GM23338 (cell line): ENCODE measurements at regions not wholly inside any gene's neighbourhood (a gene's known extent, or its start where the extent isn't known, plus 50 kb on each side); places are given as distances from the start of the nearest gene placed in this dataset.

Source experiments
- ATAC-seq: fragments of 200-7000 bp; cut with Tn5 transposase; 3 replicates; pipeline ENCODE4 v1.9.1; 2020
- DNase-seq: peaks from one replicate; pipeline ENCODE4 v3.0.0-alpha.2; 2015; ENCODE audit warnings: low spot score
- H2AFZ ChIP-seq: fragments of 200-600 bp; sonication (generic); 2 replicates; pipeline ENCODE4 v1.8.0; 2016; ENCODE audit warnings: antibody characterized with exemption, mild to moderate bottlenecking, moderate library complexity
- H3F3A ChIP-seq: fragments of 200-600 bp; sonication (generic); replicated peaks from 2 replicates; pipeline ENCODE4 v1.8.0; 2017; ENCODE audit warnings: antibody characterized with exemption, mixed run types, low read depth
- H3K27ac ChIP-seq: fragments of 200-600 bp; sonication (generic); 2 replicates; pipeline ENCODE4 v1.6.1; 2016; ENCODE audit warnings: low read depth
- H3K27me3 ChIP-seq: fragments of 200-600 bp; sonication (generic); 2 replicates; pipeline ENCODE4 v1.8.0; 2016; ENCODE audit warnings: mild to moderate bottlenecking, mixed run types, moderate library complexity; ENCODE audit not compliant: insufficient read depth
- H3K36me3 ChIP-seq: fragments of 200-600 bp; sonication (generic); 2 replicates; pipeline ENCODE4 v1.8.0; 2016; ENCODE audit warnings: mild to moderate bottlenecking; ENCODE audit not compliant: insufficient read depth
- H3K4me1 ChIP-seq: fragments of 200-600 bp; sonication (generic); 2 replicates; pipeline ENCODE4 v1.8.0; 2016; ENCODE audit warnings: mild to moderate bottlenecking, moderate library complexity; ENCODE audit not compliant: insufficient read depth
- H3K4me2 ChIP-seq: fragments of 200-600 bp; sonication (generic); 2 replicates; pipeline ENCODE4 v1.7.1; 2017; ENCODE audit warnings: mixed run types
- H3K4me3 ChIP-seq: fragments of 200-600 bp; sonication (generic); 2 replicates; pipeline ENCODE4 v1.6.1; 2016; ENCODE audit warnings: mixed run types
- H3K79me2 ChIP-seq: fragments of 200-600 bp; sonication (generic); replicated peaks from 2 replicates; pipeline ENCODE4 v1.8.0; 2017; ENCODE audit warnings: mild to moderate bottlenecking; ENCODE audit not compliant: insufficient read depth
- H3K9me2 ChIP-seq: fragments of 200-600 bp; sonication (generic); 2 replicates; pipeline ENCODE4 v1.8.0; 2017; ENCODE audit not compliant: insufficient read depth
- H4K20me1 ChIP-seq: fragments of 200-600 bp; sonication (generic); replicated peaks from 2 replicates; pipeline ENCODE4 v1.8.0; 2017; ENCODE audit warnings: mild to moderate bottlenecking; ENCODE audit not compliant: insufficient read depth
- H3K27ac Mint-ChIP-seq: 2 replicates; pipeline ENCODE4 v1.8.0; 2020; ENCODE audit warnings: inconsistent platforms, mild to moderate bottlenecking, moderate library complexity, mixed read lengths
- H3K27me3 Mint-ChIP-seq: 3 replicates; pipeline ENCODE4 v1.8.0; 2022; ENCODE audit warnings: low read depth, mild to moderate bottlenecking, moderate library complexity, mixed read lengths, inconsistent platforms; ENCODE audit not compliant: insufficient read depth, poor library complexity
- H3K36me3 Mint-ChIP-seq: 3 replicates; pipeline ENCODE4 v1.8.0; 2021; ENCODE audit warnings: low read depth, mild to moderate bottlenecking, inconsistent platforms, moderate library complexity, mixed read lengths
- H3K4me1 Mint-ChIP-seq: 3 replicates; pipeline ENCODE4 v1.8.0; 2020; ENCODE audit warnings: mild to moderate bottlenecking, inconsistent platforms, mixed read lengths
- H3K4me3 Mint-ChIP-seq: 3 replicates; pipeline ENCODE4 v1.8.0; 2021; ENCODE audit warnings: moderate library complexity, mild to moderate bottlenecking, inconsistent platforms, mixed read lengths
- H3K9me3 Mint-ChIP-seq: 3 replicates; pipeline ENCODE4 v1.8.0; 2020; ENCODE audit warnings: moderate library complexity, mild to moderate bottlenecking, inconsistent platforms, mixed read lengths
- CREB1 ChIP-seq: fragments of 250-450 bp; sonication (Bioruptor Pico); IDR thresholded peaks from 2 replicates; pipeline ENCODE4 v1.5.0; 2020; ENCODE audit warnings: low read depth, mild to moderate bottlenecking, moderate library complexity
- CTCF ChIP-seq, 2 experiments: fragments of 200-600 bp in 1 of 2; sonication (generic) in 1 of 2; conservative IDR thresholded peaks; 2 replicates each; pipeline versions ENCODE4 v1.5.1 to v1.6.1; 2016 to 2017; ENCODE audit warnings: antibody characterized with exemption in 2 of 2, low read depth in 2 of 2, mild to moderate bottlenecking in 2 of 2, moderate library complexity in 1 of 2
- ETS1 ChIP-seq: IDR thresholded peaks from 2 replicates; pipeline ENCODE4 v1.6.1; 2016; ENCODE audit warnings: antibody characterized with exemption
- EZH2 ChIP-seq: fragments of 200-600 bp; sonication (generic); IDR thresholded peaks from one replicate; pipeline ENCODE4 v1.8.0; 2017; ENCODE audit warnings: antibody characterized with exemption, mild to moderate bottlenecking, low read depth; ENCODE audit not compliant: unreplicated experiment
- EZH2phosphoT487 ChIP-seq: fragments of 200-600 bp; sonication (generic); IDR thresholded peaks from one replicate; pipeline ENCODE4 v1.8.1; 2018; ENCODE audit warnings: antibody characterized with exemption; ENCODE audit not compliant: unreplicated experiment
- JUNB ChIP-seq: IDR thresholded peaks from one replicate; pipeline ENCODE4 v1.6.1; 2016; ENCODE audit warnings: antibody characterized with exemption; ENCODE audit not compliant: unreplicated experiment
- NANOG ChIP-seq: IDR thresholded peaks from 2 replicates; pipeline ENCODE4 v1.6.1; 2016; ENCODE audit warnings: antibody characterized with exemption, borderline replicate concordance
- POLR2AphosphoS5 ChIP-seq: IDR thresholded peaks from 2 replicates; pipeline ENCODE4 v1.6.1; 2016; ENCODE audit warnings: antibody characterized with exemption, low read depth
- STAT1 ChIP-seq: IDR thresholded peaks from one replicate; pipeline ENCODE4 v1.6.1; 2016; ENCODE audit warnings: antibody characterized with exemption; ENCODE audit not compliant: unreplicated experiment
- ZNF114 ChIP-seq: fragments of 250-450 bp; sonication (Bioruptor Pico); IDR thresholded peaks from 2 replicates; pipeline ENCODE4 v1.5.0; 2020; ENCODE audit warnings: mild to moderate bottlenecking, moderate library complexity
- ZNF331 ChIP-seq: fragments of 250-450 bp; sonication (Bioruptor Pico); IDR thresholded peaks from 2 replicates; pipeline ENCODE4 v1.5.0; 2020; ENCODE audit warnings: low read depth, mild to moderate bottlenecking, moderate library complexity
- ZNF462 ChIP-seq: fragments of 250-450 bp; sonication (Bioruptor Pico); IDR thresholded peaks from 2 replicates; pipeline ENCODE4 v1.5.0; 2020; ENCODE audit warnings: mild to moderate bottlenecking, moderate library complexity

- Mint-ChIP-seq H3K4me3 (no peak overlapping the region), H3K4me1 (no peaks in the 10 kb centered on the region), H3K36me3 (no peaks in the 10 kb centered on the region), H3K9me3 (0 out of 3 replicates have a peak, but pooled peaks cover 2% of the 10 kb centered on the region), H3K27ac (no peak overlapping the region), H3K27me3 (peaks cover 2% of the 10 kb centered on the region)
- DNase-seq: no peak
- TF ChIP-seq POLR2AphosphoS5: no peak
- no peaks in the 10 kb centered on the region for H3K9me2 ChIP-seq
- ATAC-seq: no peak
- no peaks in the 10 kb centered on the region for H3K4me1 ChIP-seq
- H3F3A ChIP-seq: no peaks in the 10 kb centered on the region
- no peak overlapping the region for H3K27ac ChIP-seq
- no peaks in the 10 kb centered on the region for H3K79me2 ChIP-seq
- no peak overlapping the region for H3K4me3 ChIP-seq
- H2AFZ ChIP-seq: no peak overlapping the region
- no peaks in the 10 kb centered on the region for H4K20me1 ChIP-seq
- H3K27me3 ChIP-seq: no peaks in the 10 kb centered on the region
- H3K36me3 ChIP-seq: no peaks in the 10 kb centered on the region
- no peak overlapping the region for H3K4me2 ChIP-seq
These were observed 159.3 kb upstream of the LCORL start for GRCh38 chr4:18180892-18181291.

GRCh38 chr4:18180122-18180521 is 158.6 kb upstream of the LCORL start:
- Mint-ChIP-seq H3K9me3 (peaks cover 2% of the 10 kb centered on the region; the same call in 1 of the 3 replicates), H3K36me3 (no peaks in the 10 kb centered on the region), H3K4me1 (no peaks in the 10 kb centered on the region), H3K27me3 (no peaks in the 10 kb centered on the region), H3K27ac (no peak overlapping the region), H3K4me3 (no peak overlapping the region)
- H3F3A ChIP-seq: no peaks in the 10 kb centered on the region
- 0 out of 2 replicates have a peak overlapping the region, but pooled peaks have one; percentile 30 for H2AFZ ChIP-seq
- ATAC-seq (no peak), DNase-seq (no peak)
- no peaks in the 10 kb centered on the region for H3K4me1 ChIP-seq
- H3K9me2 ChIP-seq: no peaks in the 10 kb centered on the region
- H4K20me1 ChIP-seq: no peaks in the 10 kb centered on the region
- H3K27ac ChIP-seq: no peak overlapping the region
- H3K27me3 ChIP-seq: no peaks in the 10 kb centered on the region
- no peaks in the 10 kb centered on the region for H3K79me2 ChIP-seq
- H3K36me3 ChIP-seq: no peaks in the 10 kb centered on the region
- no peak overlapping the region for H3K4me2 ChIP-seq
- H3K4me3 ChIP-seq: no peak overlapping the region
- TF ChIP-seq ZNF331 (CRISPR knock-in tag) (no peak), CREB1 (no peak), POLR2AphosphoS5 (no peak), STAT1 (no peak), NANOG (no peak), JUNB (no peak), CTCF (conservative IDR thresholded peaks at IDR 0.05; ENCODE audit: low read depth in 2 of 2) (no peak), ETS1 (no peak), ZNF114 (no peak), EZH2phosphoT487 (no peak), ZNF462 (CRISPR knock-in tag) (no peak), EZH2 (no peak)
